ENCODE measurements at regions not wholly inside any gene's neighbourhood (a gene's known extent, or its start where the extent isn't known, plus 50 kb on each side); places are given as distances from the start of the nearest gene placed in this dataset.

GRCh38 chr7:45976485-45976856, 55.4 kb upstream of the IGFBP3 start:
- no peak overlapping the region for H3K4me3 ChIP-seq (ENCODE audit: low read depth, low read length)
- TF ChIP-seq CTCF (IDR thresholded peaks at IDR 0.05; ENCODE audit: insufficient read depth, low read depth, low read length): no peak
- ChIA-PET CTCF (interaction anchor here (3.0 kb wide), 1 partner anchor 53 kb away, joined by 15 read pairs; no protein-coding TSS in a partner anchor), POLR2A (no interaction called here)
- no peaks in the 10 kb centered on the region for H3K36me3 ChIP-seq (ENCODE audit: control insufficient read depth, insufficient read depth, low read length)
- DNase-seq (ENCODE audit: low read depth): no peak
- no peaks in the 10 kb centered on the region for H3K27me3 ChIP-seq (ENCODE audit: control insufficient read depth, insufficient read depth, low read length)

- Histone ChIP-seq H3K27me3 (ENCODE audit: control insufficient read depth, insufficient read depth, low read length) (no peaks in the 10 kb centered on the region), H3K36me3 (ENCODE audit: control insufficient read depth, insufficient read depth, low read length) (no peaks in the 10 kb centered on the region), H3K4me3 (ENCODE audit: low read depth, low read length) (no peak overlapping the region)
- no peak for TF ChIP-seq CTCF (IDR thresholded peaks at IDR 0.05; ENCODE audit: insufficient read depth, low read depth, low read length)
- CTCF ChIA-PET: interaction anchor here (0.7 to 3.0 kb wide), 2 partner anchors 53 to 1158 kb away, joined by 3 to 15 read pairs; no protein-coding TSS in a partner anchor
- no peak for DNase-seq (ENCODE audit: low read depth)
- POLR2A ChIA-PET: interaction anchor here (0.5 kb wide), 1 partner anchor 107 kb away, joined by 3 read pairs; no protein-coding TSS in a partner anchor
Observed at GRCh38 chr7:45975847-45976484, 54.9 kb upstream of the IGFBP3 start.

GRCh38 chr7:45975367-45975766, 54.3 kb upstream of the IGFBP3 start:
- POLR2A ChIA-PET: interaction anchor here (0.5 kb wide), 1 partner anchor 107 kb away, joined by 3 read pairs; no protein-coding TSS in a partner anchor
- CTCF ChIA-PET: interaction anchor here (0.7 kb wide), 1 partner anchor 1159 kb away, joined by 3 read pairs; no protein-coding TSS in a partner anchor

GRCh38 chr7:45974540-45975360, 53.7 kb upstream of the IGFBP3 start:
- TF ChIP-seq CTCF (IDR thresholded peaks at IDR 0.05; ENCODE audit: insufficient read depth, low read depth, low read length): no peak
- ChIA-PET CTCF (interaction anchor here (0.7 kb wide), 1 partner anchor 1159 kb away, joined by 3 read pairs; no protein-coding TSS in a partner anchor), POLR2A (no interaction called here)
- H3K4me3 ChIP-seq (ENCODE audit: low read depth, low read length): no peak overlapping the region
- no peaks in the 10 kb centered on the region for H3K27me3 ChIP-seq (ENCODE audit: control insufficient read depth, insufficient read depth, low read length)
- DNase-seq (ENCODE audit: low read depth): no peak
- H3K36me3 ChIP-seq (ENCODE audit: control insufficient read depth, insufficient read depth, low read length): no peaks in the 10 kb centered on the region

More at GRCh38 chr7:45975367-45975766, 54.3 kb upstream of the IGFBP3 start:
- Histone ChIP-seq H3K27me3 (ENCODE audit: control insufficient read depth, insufficient read depth, low read length) (no peaks in the 10 kb centered on the region), H3K36me3 (ENCODE audit: control insufficient read depth, insufficient read depth, low read length) (no peaks in the 10 kb centered on the region), H3K4me3 (ENCODE audit: low read depth, low read length) (no peak overlapping the region)
- no peak for DNase-seq (ENCODE audit: low read depth)
- no peak for TF ChIP-seq CTCF (IDR thresholded peaks at IDR 0.05; ENCODE audit: insufficient read depth, low read depth, low read length)
